ENCODE measurements at regions not wholly inside any gene's neighbourhood (a gene's known extent, or its start where the extent isn't known, plus 50 kb on each side); places are given as distances from the start of the nearest gene placed in this dataset.

GRCh38 chr10:8481718-8482504 lies 427.4 kb downstream of the GATA3 start:
- no peak overlapping the region for H3K27ac Mint-ChIP-seq (ENCODE audit: unreplicated experiment)
- DNase-seq, result no peak
- TF ChIP-seq, protein P1, sequence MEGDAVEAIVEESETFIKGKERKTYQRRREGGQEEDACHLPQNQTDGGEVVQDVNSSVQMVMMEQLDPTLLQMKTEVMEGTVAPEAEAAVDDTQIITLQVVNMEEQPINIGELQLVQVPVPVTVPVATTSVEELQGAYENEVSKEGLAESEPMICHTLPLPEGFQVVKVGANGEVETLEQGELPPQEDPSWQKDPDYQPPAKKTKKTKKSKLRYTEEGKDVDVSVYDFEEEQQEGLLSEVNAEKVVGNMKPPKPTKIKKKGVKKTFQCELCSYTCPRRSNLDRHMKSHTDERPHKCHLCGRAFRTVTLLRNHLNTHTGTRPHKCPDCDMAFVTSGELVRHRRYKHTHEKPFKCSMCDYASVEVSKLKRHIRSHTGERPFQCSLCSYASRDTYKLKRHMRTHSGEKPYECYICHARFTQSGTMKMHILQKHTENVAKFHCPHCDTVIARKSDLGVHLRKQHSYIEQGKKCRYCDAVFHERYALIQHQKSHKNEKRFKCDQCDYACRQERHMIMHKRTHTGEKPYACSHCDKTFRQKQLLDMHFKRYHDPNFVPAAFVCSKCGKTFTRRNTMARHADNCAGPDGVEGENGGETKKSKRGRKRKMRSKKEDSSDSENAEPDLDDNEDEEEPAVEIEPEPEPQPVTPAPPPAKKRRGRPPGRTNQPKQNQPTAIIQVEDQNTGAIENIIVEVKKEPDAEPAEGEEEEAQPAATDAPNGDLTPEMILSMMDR (IDR thresholded peaks at IDR 0.05; ENCODE audit: partially characterized antibody, unreplicated experiment), result no peak
- no peaks in the 10 kb centered on the region for H3K4me1 Mint-ChIP-seq (ENCODE audit: low read depth, unreplicated experiment)
- peaks cover 6% of the 10 kb centered on the region for H3K36me3 Mint-ChIP-seq (ENCODE audit: unreplicated experiment)
- no peaks in the 10 kb centered on the region for H3K27me3 Mint-ChIP-seq (ENCODE audit: unreplicated experiment)
- no peaks in the 10 kb centered on the region for H3K9me3 Mint-ChIP-seq (ENCODE audit: unreplicated experiment)
- H3K4me3 Mint-ChIP-seq (ENCODE audit: unreplicated experiment), result no peak overlapping the region

DNA sequence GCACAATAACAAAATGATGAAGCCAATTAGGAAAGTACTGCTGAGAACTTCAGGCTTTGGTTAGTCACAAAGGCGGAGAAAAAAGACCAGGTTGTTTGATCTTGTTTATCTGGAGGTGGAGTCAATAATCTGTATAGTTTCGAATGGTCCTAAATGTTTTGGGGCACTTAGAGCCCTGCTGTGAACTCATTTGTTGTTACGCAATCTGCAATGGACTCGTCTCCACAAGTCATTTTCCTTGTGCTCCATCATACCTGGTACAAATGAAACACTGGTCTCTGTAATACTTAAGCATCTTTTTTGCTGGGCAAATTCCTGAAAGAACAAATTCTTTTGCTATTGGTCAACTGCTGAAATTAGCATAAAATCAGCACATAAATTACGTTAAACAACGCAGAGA lies 430.5 kb downstream of the GATA3 start:
- H3K27ac Mint-ChIP-seq (ENCODE audit: unreplicated experiment), result no peak overlapping the region
- H3K4me3 Mint-ChIP-seq (ENCODE audit: unreplicated experiment), result no peak overlapping the region
- DNase-seq, result no peak
- H3K36me3 Mint-ChIP-seq (ENCODE audit: unreplicated experiment), result no peaks in the 10 kb centered on the region
- no peaks in the 10 kb centered on the region for H3K27me3 Mint-ChIP-seq (ENCODE audit: unreplicated experiment)
- TF ChIP-seq, protein P1 (IDR thresholded peaks at IDR 0.05; ENCODE audit: partially characterized antibody, unreplicated experiment), result no peak
- H3K9me3 Mint-ChIP-seq (ENCODE audit: unreplicated experiment), result no peaks in the 10 kb centered on the region
- no peaks in the 10 kb centered on the region for H3K4me1 Mint-ChIP-seq (ENCODE audit: low read depth, unreplicated experiment)

DNA sequence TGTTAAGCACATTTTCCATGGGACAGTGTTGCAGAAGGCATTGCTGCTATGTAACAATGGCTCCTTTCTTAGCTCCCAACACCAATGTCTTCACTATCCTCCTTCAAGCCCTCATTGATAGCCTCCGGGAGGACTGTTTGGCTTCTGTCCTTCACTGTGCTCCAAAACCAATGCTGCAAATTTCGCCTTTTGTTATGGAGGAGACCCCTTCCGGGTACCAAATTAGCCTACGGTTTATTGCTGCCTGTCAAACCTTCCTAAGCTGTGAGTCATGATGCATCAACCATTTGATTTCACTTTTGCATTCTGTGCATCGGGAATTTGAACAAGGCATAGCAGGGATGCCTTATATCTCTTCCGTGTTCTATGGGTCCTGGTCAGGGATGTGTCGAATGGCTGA lies 432.9 kb downstream of the GATA3 start:
- Mint-ChIP-seq H3K4me3 (ENCODE audit: unreplicated experiment) (no peak overlapping the region), H3K36me3 (ENCODE audit: unreplicated experiment) (no peaks in the 10 kb centered on the region), H3K27ac (ENCODE audit: unreplicated experiment) (no peak overlapping the region), H3K4me1 (ENCODE audit: low read depth, unreplicated experiment) (no peaks in the 10 kb centered on the region), H3K9me3 (ENCODE audit: unreplicated experiment) (no peaks in the 10 kb centered on the region), H3K27me3 (ENCODE audit: unreplicated experiment) (no peaks in the 10 kb centered on the region)
- TF ChIP-seq, protein P1 (IDR thresholded peaks at IDR 0.05; ENCODE audit: partially characterized antibody, unreplicated experiment), result no peak
- DNase-seq, result no peak

- no peaks in the 10 kb centered on the region for H3K4me1 Mint-ChIP-seq (ENCODE audit: low read depth, unreplicated experiment)
- H3K27me3 Mint-ChIP-seq (ENCODE audit: unreplicated experiment), result no peaks in the 10 kb centered on the region
- DNase-seq, result no peak
- TF ChIP-seq, protein P1 (IDR thresholded peaks at IDR 0.05; ENCODE audit: partially characterized antibody, unreplicated experiment), result no peak
- H3K9me3 Mint-ChIP-seq (ENCODE audit: unreplicated experiment), result no peaks in the 10 kb centered on the region
- H3K36me3 Mint-ChIP-seq (ENCODE audit: unreplicated experiment), result no peaks in the 10 kb centered on the region
- no peak overlapping the region for H3K4me3 Mint-ChIP-seq (ENCODE audit: unreplicated experiment)
- H3K27ac Mint-ChIP-seq (ENCODE audit: unreplicated experiment), result no peak overlapping the region
These were observed 434.7 kb downstream of the GATA3 start for GRCh38 chr10:8489232-8489631.

- Mint-ChIP-seq H3K4me3 (ENCODE audit: unreplicated experiment) (no peak overlapping the region), H3K27me3 (ENCODE audit: unreplicated experiment) (no peaks in the 10 kb centered on the region), H3K36me3 (ENCODE audit: unreplicated experiment) (no peaks in the 10 kb centered on the region)
These were observed 435.3 kb downstream of the GATA3 start for GRCh38 chr10:8489823-8490222.

More at GRCh38 chr10:8489823-8490222, 435.3 kb downstream of the GATA3 start:
- no peak overlapping the region for H3K27ac Mint-ChIP-seq (ENCODE audit: unreplicated experiment)
- DNase-seq, result no peak
- no peaks in the 10 kb centered on the region for H3K4me1 Mint-ChIP-seq (ENCODE audit: low read depth, unreplicated experiment)
- no peaks in the 10 kb centered on the region for H3K9me3 Mint-ChIP-seq (ENCODE audit: unreplicated experiment)
- TF ChIP-seq, protein P1 (IDR thresholded peaks at IDR 0.05; ENCODE audit: partially characterized antibody, unreplicated experiment), result no peak
